Testis (tissue), 2 donors: ENCODE measurements at regions not wholly inside any gene's neighbourhood (a gene's known extent, or its start where the extent isn't known, plus 50 kb on each side); places are given as distances from the start of the nearest gene placed in this dataset.

Experiments
- CTCF ChIP-seq, 3 experiments: fragments of 450-650 bp in 2 of 3; fragments of 200-600 bp in 1 of 3; sonication (generic) in 1 of 3; IDR thresholded peaks; one replicate each; pipeline ENCODE4 v1.5.1; 2016 to 2019; ENCODE audit warnings: antibody characterized with exemption in 3 of 3, mild to moderate bottlenecking in 2 of 3, moderate library complexity in 1 of 3
- POLR2A ChIP-seq: fragments of 450-650 bp; IDR thresholded peaks from one replicate; pipeline ENCODE4 v1.6.1; 2017; ENCODE audit warnings: antibody characterized with exemption, mild to moderate bottlenecking, moderate library complexity

GRCh38 chrX:8413279-8413678 is 51.4 kb upstream of the VCX3B start:
- TF ChIP-seq POLR2A (no peak), CTCF (IDR thresholded peaks at IDR 0.05) (no peak)
